B cell (primary cell): ENCODE measurements at regions not wholly inside any gene's neighbourhood (a gene's known extent, or its start where the extent isn't known, plus 50 kb on each side); places are given as distances from the start of the nearest gene placed in this dataset.

Experiments used
- EZH2 ChIP-seq: IDR thresholded peaks from 2 replicates; pipeline ENCODE4 v1.6.1; 2012; ENCODE audit warnings: borderline replicate concordance, low read depth, mild to moderate bottlenecking, moderate library complexity, low read length; ENCODE audit not compliant: insufficient read depth, poor library complexity, severe bottlenecking
- TF ChIP-seq, protein P1 (sequence below): fragments of 200-600 bp; IDR thresholded peaks from one replicate; pipeline ENCODE4 v1.8.0; 2022; ENCODE audit warnings: antibody characterized with exemption, mild to moderate bottlenecking

DNA sequence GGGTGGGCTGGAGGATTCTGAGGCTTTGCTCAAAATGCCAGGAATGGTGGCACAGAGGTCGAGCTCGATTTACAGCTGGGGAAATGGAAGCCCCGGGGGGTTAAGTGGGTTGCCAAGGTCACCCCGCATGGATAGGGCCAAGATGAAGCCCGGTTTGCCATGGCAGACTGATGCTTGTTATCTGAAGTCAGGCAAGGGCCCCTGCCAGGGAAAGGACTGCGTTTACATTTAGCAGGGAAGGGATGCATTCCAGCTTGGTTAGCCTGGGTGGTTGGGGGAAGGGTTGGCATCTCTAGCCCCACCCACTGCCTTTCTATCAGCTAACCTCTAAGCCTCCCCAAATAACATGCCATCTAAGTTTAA, 79.0 kb downstream of the RPLP1 start:
- TF ChIP-seq, protein P1, sequence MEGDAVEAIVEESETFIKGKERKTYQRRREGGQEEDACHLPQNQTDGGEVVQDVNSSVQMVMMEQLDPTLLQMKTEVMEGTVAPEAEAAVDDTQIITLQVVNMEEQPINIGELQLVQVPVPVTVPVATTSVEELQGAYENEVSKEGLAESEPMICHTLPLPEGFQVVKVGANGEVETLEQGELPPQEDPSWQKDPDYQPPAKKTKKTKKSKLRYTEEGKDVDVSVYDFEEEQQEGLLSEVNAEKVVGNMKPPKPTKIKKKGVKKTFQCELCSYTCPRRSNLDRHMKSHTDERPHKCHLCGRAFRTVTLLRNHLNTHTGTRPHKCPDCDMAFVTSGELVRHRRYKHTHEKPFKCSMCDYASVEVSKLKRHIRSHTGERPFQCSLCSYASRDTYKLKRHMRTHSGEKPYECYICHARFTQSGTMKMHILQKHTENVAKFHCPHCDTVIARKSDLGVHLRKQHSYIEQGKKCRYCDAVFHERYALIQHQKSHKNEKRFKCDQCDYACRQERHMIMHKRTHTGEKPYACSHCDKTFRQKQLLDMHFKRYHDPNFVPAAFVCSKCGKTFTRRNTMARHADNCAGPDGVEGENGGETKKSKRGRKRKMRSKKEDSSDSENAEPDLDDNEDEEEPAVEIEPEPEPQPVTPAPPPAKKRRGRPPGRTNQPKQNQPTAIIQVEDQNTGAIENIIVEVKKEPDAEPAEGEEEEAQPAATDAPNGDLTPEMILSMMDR, result no peak
- no peak for TF ChIP-seq EZH2
